Karpas-422 (cell line): ENCODE measurements at regions not wholly inside any gene's neighbourhood (a gene's known extent, or its start where the extent isn't known, plus 50 kb on each side); places are given as distances from the start of the nearest gene placed in this dataset.

Experiments
- DNase-seq: peaks from one replicate; pipeline ENCODE4 v3.0.0-alpha.2; 2015
- H2AFZ ChIP-seq: fragments of 200-600 bp; sonication (generic); 2 replicates; pipeline ENCODE4 v1.6.1; 2014; ENCODE audit warnings: antibody characterized with exemption, low read length, mixed read lengths
- H3K27ac ChIP-seq: fragments of 200-600 bp; sonication (generic); 2 replicates; pipeline ENCODE4 v1.5.1; 2014; ENCODE audit warnings: mild to moderate bottlenecking, low read length, moderate library complexity
- H3K27me3 ChIP-seq: fragments of 200-600 bp; sonication (generic); 2 replicates; pipeline ENCODE4 v1.6.1; 2014; ENCODE audit warnings: low read length, mixed read lengths
- H3K36me3 ChIP-seq: fragments of 200-600 bp; sonication (generic); 2 replicates; pipeline ENCODE4 v1.6.1; 2014; ENCODE audit warnings: low read length, mixed read lengths; ENCODE audit not compliant: insufficient read depth
- H3K4me1 ChIP-seq: fragments of 200-600 bp; sonication (generic); 2 replicates; pipeline ENCODE4 v1.6.1; 2014; ENCODE audit warnings: mild to moderate bottlenecking, low read length, mixed read lengths
- H3K4me2 ChIP-seq: fragments of 200-600 bp; sonication (generic); 2 replicates; pipeline ENCODE4 v1.6.1; 2014; ENCODE audit warnings: low read length, low read depth, mild to moderate bottlenecking; ENCODE audit not compliant: poor library complexity, severe bottlenecking
- H3K4me3 ChIP-seq: fragments of 200-600 bp; sonication (generic); 2 replicates; pipeline ENCODE4 v1.5.1; 2014; ENCODE audit warnings: mild to moderate bottlenecking, antibody characterized with exemption, low read length, mixed read lengths
- H3K79me2 ChIP-seq: fragments of 200-600 bp; sonication (generic); 2 replicates; pipeline ENCODE4 v1.6.1; 2014; ENCODE audit warnings: mild to moderate bottlenecking, low read length, mixed read lengths
- H3K9ac ChIP-seq: fragments of 200-600 bp; sonication (generic); 2 replicates; pipeline ENCODE4 v1.6.0; 2014; ENCODE audit warnings: low read length
- H3K9me2 ChIP-seq: fragments of 200-600 bp; sonication (generic), shearing (Covaris generic); replicated peaks from 2 replicates; pipeline ENCODE4 v1.6.0; 2014; ENCODE audit warnings: mild to moderate bottlenecking, low read length, moderate library complexity; ENCODE audit not compliant: insufficient read depth
- H3K9me3 ChIP-seq: fragments of 300-700, 200-600 bp; sonication (generic); 2 replicates; pipeline ENCODE4 v1.6.1; 2014; ENCODE audit warnings: low read length, mixed read lengths
- H4K20me1 ChIP-seq: fragments of 200-600 bp; sonication (generic); 2 replicates; pipeline ENCODE4 v1.6.1; 2014; ENCODE audit warnings: mild to moderate bottlenecking, antibody characterized with exemption, low read length, low read depth; ENCODE audit not compliant: insufficient read depth

DNA sequence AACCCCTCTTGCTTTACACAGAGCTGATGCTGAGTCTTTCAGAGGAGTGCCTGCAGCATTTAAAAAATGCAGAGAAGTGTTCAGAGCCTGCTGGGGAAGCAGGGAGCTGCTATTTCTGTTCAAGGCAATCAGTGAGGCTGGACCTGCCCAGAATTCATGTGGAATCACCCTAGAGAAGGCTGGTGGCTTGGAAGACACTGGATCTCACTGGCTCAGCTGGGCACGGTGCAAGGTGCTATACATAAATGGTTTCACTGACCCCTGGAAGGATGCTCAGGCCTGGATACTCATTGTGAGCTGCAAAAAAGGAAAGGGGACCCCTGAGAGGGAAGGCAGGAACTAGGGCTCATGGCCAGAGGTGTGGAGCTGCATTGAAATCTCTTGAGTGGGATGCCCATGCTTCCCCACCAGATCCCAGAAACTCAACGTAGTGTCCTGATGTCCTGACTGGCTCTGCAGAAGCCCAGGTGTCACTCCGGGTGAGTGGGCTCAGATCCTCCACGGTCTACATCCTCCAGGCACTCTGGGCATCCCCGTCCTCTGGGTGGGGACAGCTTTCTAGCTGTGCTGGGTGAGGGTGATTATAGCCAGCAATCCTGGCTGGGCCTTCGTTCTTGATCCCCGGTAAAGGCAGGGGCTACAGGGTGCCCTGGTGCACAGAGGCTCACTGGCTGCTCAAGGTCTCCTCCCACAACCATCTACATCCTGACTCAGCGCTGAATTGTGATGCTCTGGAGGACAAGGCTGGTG, 77.2 kb upstream of the TNS3 start:
- Histone ChIP-seq H3K4me3 (no peak overlapping the region), H3K27ac (no peak overlapping the region), H3K4me2 (no peak overlapping the region), H3K9ac (no peak overlapping the region), H3K36me3 (no peaks in the 10 kb centered on the region), H3K9me3 (no peaks in the 10 kb centered on the region), H3K79me2 (no peaks in the 10 kb centered on the region), H2AFZ (no peak overlapping the region), H4K20me1 (no peaks in the 10 kb centered on the region), H3K27me3 (no peaks in the 10 kb centered on the region), H3K4me1 (no peaks in the 10 kb centered on the region; the same call in 1 of the 2 replicates), H3K9me2 (no peaks in the 10 kb centered on the region)
- DNase-seq: no peak

- Histone ChIP-seq H3K79me2 (no peaks in the 10 kb centered on the region), H2AFZ (no peak overlapping the region), H3K36me3 (no peaks in the 10 kb centered on the region), H4K20me1 (no peaks in the 10 kb centered on the region), H3K4me2 (no peak overlapping the region), H3K9me3 (no peaks in the 10 kb centered on the region), H3K9me2 (no peaks in the 10 kb centered on the region), H3K27me3 (no peaks in the 10 kb centered on the region), H3K27ac (no peak overlapping the region), H3K4me1 (no peaks in the 10 kb centered on the region; the same call in 1 of the 2 replicates), H3K9ac (no peak overlapping the region), H3K4me3 (no peak overlapping the region)
- DNase-seq: no peak
Measured at GRCh38 chr7:47657126-47657525, 75.2 kb upstream of the TNS3 start.

- no peaks in the 10 kb centered on the region for H3K79me2 ChIP-seq
- DNase-seq: no peak
- H3K4me2 ChIP-seq: no peak overlapping the region
Measured at GRCh38 chr7:47654672-47655298, 72.9 kb upstream of the TNS3 start.

GRCh38 chr7:47653550-47654411, 71.9 kb upstream of the TNS3 start:
- Histone ChIP-seq H3K9me2 (no peaks in the 10 kb centered on the region), H2AFZ (no peak overlapping the region), H3K4me3 (no peak overlapping the region), H4K20me1 (no peaks in the 10 kb centered on the region), H3K27me3 (no peaks in the 10 kb centered on the region), H3K4me2 (no peak overlapping the region), H3K4me1 (no peaks in the 10 kb centered on the region), H3K27ac (no peak overlapping the region), H3K79me2 (no peaks in the 10 kb centered on the region), H3K9ac (no peak overlapping the region), H3K36me3 (no peaks in the 10 kb centered on the region), H3K9me3 (no peaks in the 10 kb centered on the region)
- DNase-seq: no peak

More at GRCh38 chr7:47654672-47655298, 72.9 kb upstream of the TNS3 start:
- no peaks in the 10 kb centered on the region for H3K4me1 ChIP-seq
- no peak overlapping the region for H3K9ac ChIP-seq
- no peak overlapping the region for H2AFZ ChIP-seq
- H3K4me3 ChIP-seq: no peak overlapping the region
- H3K9me3 ChIP-seq: no peaks in the 10 kb centered on the region
- H4K20me1 ChIP-seq: no peaks in the 10 kb centered on the region
- no peak overlapping the region for H3K27ac ChIP-seq
- H3K36me3 ChIP-seq: no peaks in the 10 kb centered on the region
- no peaks in the 10 kb centered on the region for H3K27me3 ChIP-seq
- H3K9me2 ChIP-seq: no peaks in the 10 kb centered on the region

- H3K79me2 ChIP-seq: no peaks in the 10 kb centered on the region
- H3K27me3 ChIP-seq: no peaks in the 10 kb centered on the region
- H3K27ac ChIP-seq: no peak overlapping the region
- H3K9me2 ChIP-seq: no peaks in the 10 kb centered on the region
- H3K36me3 ChIP-seq: no peaks in the 10 kb centered on the region
- no peak overlapping the region for H2AFZ ChIP-seq
- no peak overlapping the region for H3K9ac ChIP-seq
- DNase-seq: no peak
- no peaks in the 10 kb centered on the region for H4K20me1 ChIP-seq
- H3K4me2 ChIP-seq: no peak overlapping the region
- H3K4me1 ChIP-seq: peaks cover under 1% of the 10 kb centered on the region
- H3K9me3 ChIP-seq: no peaks in the 10 kb centered on the region
- no peak overlapping the region for H3K4me3 ChIP-seq
Measured at GRCh38 chr7:47652591-47652990, 70.7 kb upstream of the TNS3 start.

DNA sequence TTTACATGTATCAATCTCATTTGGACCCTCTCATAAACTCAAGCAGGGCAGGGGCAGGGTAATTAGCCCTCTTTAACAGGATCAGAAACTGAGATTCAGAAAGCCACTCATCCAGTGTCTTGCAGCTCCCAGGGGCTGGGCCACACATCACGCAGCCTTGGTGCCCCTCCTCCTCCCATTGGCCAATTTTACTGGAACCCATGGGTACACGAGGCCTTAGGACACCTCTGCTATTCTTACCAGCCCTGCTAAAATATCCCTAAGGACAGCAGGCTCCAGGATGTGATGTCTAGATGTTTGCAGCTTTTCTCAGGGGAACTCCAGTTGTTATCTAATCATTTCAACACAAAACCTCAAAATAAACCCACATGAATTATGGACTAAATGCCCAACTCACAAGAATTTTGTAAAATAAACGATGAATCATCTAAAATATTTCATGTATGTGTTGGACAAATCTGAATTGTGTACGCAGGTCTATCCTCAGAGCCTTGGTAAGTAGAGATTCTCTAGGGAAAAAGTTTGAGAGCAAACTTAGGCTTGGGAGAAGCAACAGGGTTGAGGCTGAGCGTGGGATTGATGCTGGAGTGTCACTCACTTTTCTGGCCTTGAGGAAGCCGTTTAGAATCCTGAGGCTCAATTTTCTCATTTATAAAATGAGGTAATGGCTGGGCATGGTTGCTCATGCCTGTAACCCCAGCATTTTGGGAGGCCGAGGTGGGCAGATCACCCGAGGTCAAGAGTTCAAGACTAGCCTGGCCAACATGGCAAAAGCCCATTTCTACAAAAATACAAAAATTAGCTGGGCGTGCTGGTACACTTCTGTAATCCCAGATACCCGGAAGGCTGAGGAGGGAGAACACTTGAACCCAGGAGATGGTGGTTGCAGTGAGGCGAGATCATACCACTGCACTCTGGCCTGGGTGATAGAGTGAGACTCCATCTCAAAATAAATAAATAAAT, 69.7 kb upstream of the TNS3 start:
- Histone ChIP-seq H3K27ac (no peak overlapping the region), H2AFZ (no peak overlapping the region), H3K9me2 (no peaks in the 10 kb centered on the region), H3K4me1 (peaks cover 10% of the 10 kb centered on the region), H4K20me1 (no peaks in the 10 kb centered on the region), H3K9me3 (no peaks in the 10 kb centered on the region), H3K4me2 (no peak overlapping the region), H3K79me2 (no peaks in the 10 kb centered on the region), H3K36me3 (no peaks in the 10 kb centered on the region), H3K27me3 (no peaks in the 10 kb centered on the region), H3K4me3 (no peak overlapping the region), H3K9ac (no peak overlapping the region)
- no peak for DNase-seq

- Histone ChIP-seq H3K27me3 (no peaks in the 10 kb centered on the region), H2AFZ (no peak overlapping the region), H3K4me3 (no peak overlapping the region), H3K4me2 (no peak overlapping the region), H3K79me2 (no peaks in the 10 kb centered on the region), H3K27ac (no peak overlapping the region), H3K9me2 (no peaks in the 10 kb centered on the region), H4K20me1 (no peaks in the 10 kb centered on the region), H3K9ac (no peak overlapping the region), H3K4me1 (peaks cover 10% of the 10 kb centered on the region), H3K36me3 (no peaks in the 10 kb centered on the region), H3K9me3 (peaks cover 3% of the 10 kb centered on the region)
- no peak for DNase-seq
Measured at GRCh38 chr7:47649919-47650318, 68.0 kb upstream of the TNS3 start.
